HepG2 (cell line): ENCODE measurements at regions not wholly inside any gene's neighbourhood (a gene's known extent, or its start where the extent isn't known, plus 50 kb on each side); places are given as distances from the start of the nearest gene placed in this dataset.

Experiments used
- BRF2 ChIP-seq: sonication (generic); formaldehyde crosslinking; IDR thresholded peaks from 2 replicates; pipeline ENCODE4 v1.8.1; 2022; ENCODE audit warnings: mild to moderate bottlenecking, missing genetic modification reagents
- CREM ChIP-seq, 2 experiments: sonication (generic) in 1 of 2; formaldehyde crosslinking in 1 of 2; IDR thresholded peaks; 2 replicates each; pipeline versions ENCODE4 v1.4.0 to v1.6.1; 2016 to 2020; ENCODE audit warnings: antibody characterized with exemption in 1 of 2, mild to moderate bottlenecking in 1 of 2, missing genetic modification reagents in 1 of 2
- CSRNP2 ChIP-seq: sonication (generic); formaldehyde crosslinking; conservative IDR thresholded peaks from 2 replicates; pipeline ENCODE4 v1.8.0; 2022; ENCODE audit warnings: low read depth, missing genetic modification reagents
- CTCF ChIP-seq: sonication (generic); formaldehyde crosslinking; IDR thresholded peaks from 2 replicates; pipeline ENCODE4 v1.5.0; 2020; ENCODE audit warnings: mild to moderate bottlenecking, missing genetic modification reagents, moderate library complexity
- EP300 ChIP-seq, 3 experiments: sonication (generic) in 1 of 3; formaldehyde crosslinking in 1 of 3; IDR thresholded peaks; 2 replicates each; pipeline versions ENCODE4 v1.5.1 to v1.6.1; 2011 to 2020; ENCODE audit warnings: low read depth in 2 of 3, low read length in 2 of 3, borderline replicate concordance in 1 of 3, improper control_type of control experiment in 1 of 3, mild to moderate bottlenecking in 1 of 3, missing genetic modification reagents in 1 of 3, moderate library complexity in 1 of 3
- HHEX ChIP-seq: IDR thresholded peaks from 2 replicates; pipeline ENCODE4 v1.6.1; 2016; ENCODE audit warnings: control low read depth
- HMGA1 ChIP-seq: sonication (generic); formaldehyde crosslinking; conservative IDR thresholded peaks from 2 replicates; pipeline ENCODE4 v1.4.0; 2020; ENCODE audit warnings: missing genetic modification reagents
- MAF1 ChIP-seq: sonication (generic); formaldehyde crosslinking; IDR thresholded peaks from 2 replicates; pipeline ENCODE4 v1.5.0; 2020; ENCODE audit warnings: missing genetic modification reagents, borderline replicate concordance
- MBNL3 ChIP-seq: fragments of 250-450 bp; sonication (Bioruptor Pico); conservative IDR thresholded peaks from 2 replicates; pipeline ENCODE4 v1.8.0; 2022; ENCODE audit warnings: mild to moderate bottlenecking, inconsistent platforms
- MEIS2 ChIP-seq: sonication (generic); formaldehyde crosslinking; IDR thresholded peaks from 2 replicates; pipeline ENCODE4 v1.9.0; 2021; ENCODE audit warnings: mild to moderate bottlenecking, missing genetic modification reagents
- NCOA2 ChIP-seq: sonication (generic); formaldehyde crosslinking; IDR thresholded peaks from 2 replicates; pipeline ENCODE4 v1.8.0; 2022; ENCODE audit warnings: inconsistent platforms
- NFIC ChIP-seq: IDR thresholded peaks from 2 replicates; pipeline ENCODE4 v1.6.1; 2012; ENCODE audit warnings: mild to moderate bottlenecking, low read length, inconsistent platforms
- PHF20 ChIP-seq: sonication (generic); formaldehyde crosslinking; IDR thresholded peaks from 2 replicates; pipeline ENCODE4 v1.5.0; 2020; ENCODE audit warnings: mild to moderate bottlenecking, missing genetic modification reagents
- SP5 ChIP-seq: IDR thresholded peaks from 2 replicates; pipeline ENCODE4 v1.6.1; 2016; ENCODE audit warnings: low read depth, borderline replicate concordance
- THAP7 ChIP-seq: sonication (generic); formaldehyde crosslinking; IDR thresholded peaks from 2 replicates; pipeline ENCODE4 v1.8.1; 2023; ENCODE audit warnings: mild to moderate bottlenecking, missing genetic modification reagents
- UBTF ChIP-seq: sonication (generic); formaldehyde crosslinking; IDR thresholded peaks from 2 replicates; pipeline ENCODE4 v1.4.0; 2020; ENCODE audit warnings: mild to moderate bottlenecking, missing genetic modification reagents
- ZBTB20 ChIP-seq: sonication (generic); formaldehyde crosslinking; IDR thresholded peaks from 2 replicates; pipeline ENCODE4 v1.8.1; 2023; ENCODE audit warnings: missing genetic modification reagents, low read depth, mild to moderate bottlenecking, borderline replicate concordance
- ZNF672 ChIP-seq: sonication (generic); formaldehyde crosslinking; IDR thresholded peaks from 2 replicates; pipeline ENCODE4 v1.8.1; 2022; ENCODE audit warnings: missing genetic modification reagents
- ZNF777 ChIP-seq: sonication (generic); formaldehyde crosslinking; IDR thresholded peaks from 2 replicates; pipeline ENCODE4 v1.4.0; 2020; ENCODE audit warnings: missing genetic modification reagents
- TF ChIP-seq, protein P1 (sequence below): sonication (generic); formaldehyde crosslinking; IDR thresholded peaks from 2 replicates; pipeline ENCODE4 v1.5.0; 2020; ENCODE audit warnings: mild to moderate bottlenecking, missing genetic modification reagents

- TF ChIP-seq CTCF (CRISPR knock-in tag) (no peak), ZBTB20 (CRISPR knock-in tag) (no peak), SP5 (no peak), MBNL3 (no peak), HHEX (CRISPR knock-in tag) (no peak), UBTF (no peak), BRF2 (CRISPR knock-in tag) (no peak), CSRNP2 (CRISPR knock-in tag) (no peak), HMGA1 (CRISPR knock-in tag) (no peak), ZNF672 (CRISPR knock-in tag) (no peak), NCOA2 (CRISPR knock-in tag) (peak; percentile 76), PHF20 (CRISPR knock-in tag) (no peak), CREM (IDR thresholded peaks at IDR 0.05) (peak; percentile 53; the same call in 1 of the 2 replicates), CREM (CRISPR knock-in tag; IDR thresholded peaks at IDR 0.05) (no peak), NFIC (no peak), MAF1 (CRISPR knock-in tag) (no peak), ZNF777 (CRISPR knock-in tag) (no peak), EP300 (IDR thresholded peaks at IDR 0.05; ENCODE audit: low read depth in 2 of 2, low read length in 2 of 2) (peak in 1 of 2 experiments; percentile 79; a peak in 2 of 4 replicates), EP300 (CRISPR knock-in tag; IDR thresholded peaks at IDR 0.05; ENCODE audit: borderline replicate concordance) (no peak), MEIS2 (peak; percentile 79; the same call in 1 of the 2 replicates), THAP7 (CRISPR knock-in tag) (no peak)
- TF ChIP-seq, protein P1, sequence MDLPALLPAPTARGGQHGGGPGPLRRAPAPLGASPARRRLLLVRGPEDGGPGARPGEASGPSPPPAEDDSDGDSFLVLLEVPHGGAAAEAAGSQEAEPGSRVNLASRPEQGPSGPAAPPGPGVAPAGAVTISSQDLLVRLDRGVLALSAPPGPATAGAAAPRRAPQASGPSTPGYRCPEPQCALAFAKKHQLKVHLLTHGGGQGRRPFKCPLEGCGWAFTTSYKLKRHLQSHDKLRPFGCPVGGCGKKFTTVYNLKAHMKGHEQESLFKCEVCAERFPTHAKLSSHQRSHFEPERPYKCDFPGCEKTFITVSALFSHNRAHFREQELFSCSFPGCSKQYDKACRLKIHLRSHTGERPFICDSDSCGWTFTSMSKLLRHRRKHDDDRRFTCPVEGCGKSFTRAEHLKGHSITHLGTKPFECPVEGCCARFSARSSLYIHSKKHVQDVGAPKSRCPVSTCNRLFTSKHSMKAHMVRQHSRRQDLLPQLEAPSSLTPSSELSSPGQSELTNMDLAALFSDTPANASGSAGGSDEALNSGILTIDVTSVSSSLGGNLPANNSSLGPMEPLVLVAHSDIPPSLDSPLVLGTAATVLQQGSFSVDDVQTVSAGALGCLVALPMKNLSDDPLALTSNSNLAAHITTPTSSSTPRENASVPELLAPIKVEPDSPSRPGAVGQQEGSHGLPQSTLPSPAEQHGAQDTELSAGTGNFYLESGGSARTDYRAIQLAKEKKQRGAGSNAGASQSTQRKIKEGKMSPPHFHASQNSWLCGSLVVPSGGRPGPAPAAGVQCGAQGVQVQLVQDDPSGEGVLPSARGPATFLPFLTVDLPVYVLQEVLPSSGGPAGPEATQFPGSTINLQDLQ (CRISPR knock-in tag) = no peak
Observed at GRCh38 chr3:72462595-72463011, 385.6 kb downstream of the SHQ1 start (continued).
